ENCODE measurements at regions not wholly inside any gene's neighbourhood (a gene's known extent, or its start where the extent isn't known, plus 50 kb on each side); places are given as distances from the start of the nearest gene placed in this dataset.
A peak's percentile ranks its signal among the peaks of the same experiment; 100 is the strongest.

GRCh38 chr5:148909766-148910165 lies 83.4 kb downstream of the ADRB2 start:
- 73 to 88% methylated on average over 1 of the region's 1 CpG for WGBS, 2 donors
- no peak for ATAC-seq (ENCODE audit: insufficient read depth, low FRiP score)
- peaks cover 0 to 24% (median 10%) of the 10 kb centered on the region in 5 donors for H3K4me1 ChIP-seq (ENCODE audit: control insufficient read depth in 5 of 5, insufficient read depth in 5 of 5, low read length in 5 of 5)

GRCh38 chr5:148910216-148910615 lies 83.8 kb downstream of the ADRB2 start:
- no peaks in the 10 kb centered on the region for H3K36me3 ChIP-seq (ENCODE audit: control insufficient read depth in 4 of 4, insufficient read depth in 4 of 4, low read length in 4 of 4)
- TF ChIP-seq CTCF (IDR thresholded peaks at IDR 0.05; ENCODE audit: control extremely low read depth, extremely low read depth): no peak
- WGBS, 2 donors: 72 to 80% methylated on average over 4 of the region's 4 CpGs
- no peaks in the 10 kb centered on the region for H3K9me3 ChIP-seq (ENCODE audit: control insufficient read depth in 4 of 4, insufficient read depth in 3 of 4, low read length in 3 of 4)
- no peak overlapping the region for H3K4me3 ChIP-seq
- DNase-seq: no peak
- H3K27me3 ChIP-seq (ENCODE audit: control insufficient read depth in 3 of 3, insufficient read depth in 3 of 3, low read length in 2 of 3): no peaks in the 10 kb centered on the region
- H3K4me1 ChIP-seq (ENCODE audit: control insufficient read depth in 5 of 5, insufficient read depth in 5 of 5, low read length in 5 of 5): peaks cover 0 to 24% (median 13%) of the 10 kb centered on the region in 5 donors
- no peak for ATAC-seq (ENCODE audit: insufficient read depth, low FRiP score)
- H3K27ac ChIP-seq (ENCODE audit: low read depth in 1 of 2, low read length in 1 of 2): peak overlapping the region in 1 of 2 donors; percentile 59
- no peak overlapping the region for H3K9ac ChIP-seq (ENCODE audit: insufficient read depth in 1 of 2, low read length in 2 of 2)

More at GRCh38 chr5:148909766-148910165, 83.4 kb downstream of the ADRB2 start:
- TF ChIP-seq CTCF (IDR thresholded peaks at IDR 0.05; ENCODE audit: control extremely low read depth, extremely low read depth): no peak
- peak overlapping the region in 1 of 2 donors; percentile 59 for H3K27ac ChIP-seq (ENCODE audit: low read depth in 1 of 2, low read length in 1 of 2)
- H3K36me3 ChIP-seq (ENCODE audit: control insufficient read depth in 4 of 4, insufficient read depth in 4 of 4, low read length in 4 of 4): no peaks in the 10 kb centered on the region
- no peak for DNase-seq
- H3K9me3 ChIP-seq (ENCODE audit: control insufficient read depth in 4 of 4, insufficient read depth in 3 of 4, low read length in 3 of 4): no peaks in the 10 kb centered on the region
- H3K27me3 ChIP-seq (ENCODE audit: control insufficient read depth in 3 of 3, insufficient read depth in 3 of 3, low read length in 2 of 3): no peaks in the 10 kb centered on the region
- no peak overlapping the region for H3K9ac ChIP-seq (ENCODE audit: insufficient read depth in 1 of 2, low read length in 2 of 2)
- H3K4me3 ChIP-seq: no peak overlapping the region

GRCh38 chr5:148910686-148911361 lies 84.4 kb downstream of the ADRB2 start:
- no peaks in the 10 kb centered on the region for H3K36me3 ChIP-seq (ENCODE audit: control insufficient read depth in 4 of 4, insufficient read depth in 4 of 4, low read length in 4 of 4)

More at GRCh38 chr5:148910686-148911361, 84.4 kb downstream of the ADRB2 start:
- Histone ChIP-seq H3K9ac (ENCODE audit: insufficient read depth in 1 of 2, low read length in 2 of 2) (no peak overlapping the region), H3K27ac (ENCODE audit: low read depth in 1 of 2, low read length in 1 of 2) (peak overlapping the region in 1 of 2 donors; percentile 59), H3K4me1 (ENCODE audit: control insufficient read depth in 5 of 5, insufficient read depth in 5 of 5, low read length in 5 of 5) (peaks cover 0 to 24% (median 13%) of the 10 kb centered on the region in 5 donors), H3K9me3 (ENCODE audit: control insufficient read depth in 4 of 4, insufficient read depth in 3 of 4, low read length in 3 of 4) (no peaks in the 10 kb centered on the region), H3K4me3 (no peak overlapping the region), H3K27me3 (ENCODE audit: control insufficient read depth in 3 of 3, insufficient read depth in 3 of 3, low read length in 2 of 3) (no peaks in the 10 kb centered on the region)
- ATAC-seq (ENCODE audit: insufficient read depth, low FRiP score) (no peak), DNase-seq (no peak)
- no peak for TF ChIP-seq CTCF (IDR thresholded peaks at IDR 0.05; ENCODE audit: control extremely low read depth, extremely low read depth)
- 52% methylated on average over 8 of the region's 8 CpGs for WGBS, 2 donors
